ENCODE measurements at regions not wholly inside any gene's neighbourhood (a gene's known extent, or its start where the extent isn't known, plus 50 kb on each side); places are given as distances from the start of the nearest gene placed in this dataset.

- DNase-seq (ENCODE audit: low read depth): no peak
Observed at GRCh38 chr20:11247046-11248010, 573.5 kb upstream of the JAG1 start.

DNA sequence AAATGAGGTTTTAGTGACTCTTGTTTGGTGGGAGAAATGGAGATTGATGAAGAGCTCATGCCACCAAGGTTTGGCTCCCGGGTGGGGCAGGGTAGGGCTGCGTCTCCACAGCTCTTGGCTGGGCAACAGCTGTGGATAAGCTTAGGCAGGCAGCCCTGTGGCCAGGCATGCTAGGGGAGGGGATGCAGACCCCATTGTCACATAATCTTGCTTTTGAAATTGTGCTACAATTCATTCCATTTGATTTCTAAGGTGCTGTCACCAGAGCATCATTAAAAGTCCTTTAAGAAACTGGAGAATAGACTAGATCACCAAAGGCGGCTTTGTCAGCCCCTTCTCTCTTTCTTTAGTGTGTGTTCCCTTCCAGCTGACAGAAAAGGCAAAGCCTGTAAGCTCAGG, 574.2 kb upstream of the JAG1 start:
- DNase-seq (ENCODE audit: low read depth): no peak

DNA sequence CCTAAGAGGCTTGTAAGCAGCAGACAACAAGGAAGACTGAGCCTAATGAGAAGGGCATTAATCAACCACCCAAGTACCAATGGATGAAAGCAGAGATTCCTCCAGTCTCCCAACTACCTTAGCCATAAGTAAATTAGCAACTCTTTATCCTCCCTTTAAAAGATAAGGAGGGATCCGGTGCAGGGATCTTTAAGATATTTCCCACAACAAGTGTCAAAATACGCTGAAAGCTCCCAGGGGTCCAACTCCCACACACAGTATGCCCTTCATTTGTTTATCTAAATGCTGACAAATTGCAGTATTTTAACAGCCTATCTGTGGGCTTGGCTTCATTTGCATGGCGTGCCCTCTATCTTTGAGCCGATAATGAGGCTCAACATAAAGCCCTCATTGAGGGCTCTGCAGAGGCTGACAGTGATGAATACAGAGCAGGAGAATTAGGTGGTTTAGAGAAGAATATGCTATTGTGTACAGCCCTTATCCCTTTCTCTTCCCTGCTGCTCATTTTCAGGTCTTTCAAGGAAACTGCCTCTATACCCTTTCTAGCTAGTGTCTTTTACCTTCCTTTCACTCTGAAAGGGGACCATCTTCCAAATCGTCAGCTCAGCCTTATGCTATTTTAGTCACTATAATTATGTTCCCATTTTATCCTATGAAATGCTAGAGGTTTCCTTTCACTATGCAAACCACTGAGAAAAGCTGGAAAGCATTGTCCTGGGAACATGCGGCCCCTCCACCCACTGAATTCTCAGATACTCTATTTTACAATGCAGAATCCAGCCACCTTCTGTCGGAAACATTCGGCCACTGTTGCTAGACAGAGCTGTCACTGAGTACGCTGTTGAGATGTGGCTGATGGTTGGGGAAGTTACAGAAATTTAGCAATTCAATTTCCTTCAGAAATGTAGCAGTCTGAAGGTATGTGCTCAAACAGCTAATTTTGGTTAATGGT, 575.2 kb upstream of the JAG1 start:
- no peak for DNase-seq (ENCODE audit: low read depth)

GRCh38 chr20:11249683-11250082, 575.9 kb upstream of the JAG1 start:
- DNase-seq (ENCODE audit: low read depth): no peak

DNA sequence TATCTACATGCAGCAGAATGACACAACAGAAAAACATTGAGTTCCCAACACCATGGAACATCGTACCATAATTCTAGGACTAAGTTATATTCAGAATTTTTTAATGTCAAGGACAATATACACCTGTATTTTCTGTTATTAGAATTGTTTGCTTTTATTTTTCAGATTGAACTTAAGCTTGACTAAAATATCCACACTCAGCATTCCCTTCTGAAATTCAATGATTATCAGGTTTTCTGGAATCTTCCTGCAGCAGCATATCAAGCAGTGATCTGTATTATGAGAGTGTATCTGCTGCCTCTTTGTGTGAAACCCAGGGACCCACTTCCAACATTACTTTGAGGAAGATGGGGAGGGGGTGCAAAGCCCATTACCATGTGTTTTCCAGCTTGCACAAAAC, 578.6 kb upstream of the JAG1 start:
- DNase-seq (ENCODE audit: low read depth): no peak

- DNase-seq (ENCODE audit: low read depth): no peak
Observed at GRCh38 chr20:11255455-11255854, 581.7 kb upstream of the JAG1 start.

- no peak for DNase-seq (ENCODE audit: low read depth)
Observed at GRCh38 chr20:11255860-11256259, 582.1 kb upstream of the JAG1 start.

DNA sequence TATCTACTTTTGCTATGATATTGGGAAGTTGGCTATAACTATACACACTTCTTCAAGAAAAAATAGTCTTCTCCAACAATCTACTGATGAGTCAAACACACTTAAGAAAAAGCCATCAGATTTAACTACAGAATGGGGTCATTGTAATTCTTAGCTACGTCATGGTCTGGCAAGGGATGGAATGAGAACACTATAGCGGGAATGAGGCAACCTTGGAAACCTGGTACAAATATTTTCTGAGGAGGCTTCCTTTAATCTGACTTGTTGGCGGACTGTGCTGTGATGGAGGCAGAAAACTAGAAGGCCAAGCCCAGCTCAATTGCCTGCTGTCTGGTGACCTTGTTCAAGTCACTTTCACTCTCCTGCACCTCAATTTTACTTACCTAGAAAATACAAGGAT, 586.8 kb upstream of the JAG1 start:
- DNase-seq (ENCODE audit: low read depth): peak; percentile 42

DNA sequence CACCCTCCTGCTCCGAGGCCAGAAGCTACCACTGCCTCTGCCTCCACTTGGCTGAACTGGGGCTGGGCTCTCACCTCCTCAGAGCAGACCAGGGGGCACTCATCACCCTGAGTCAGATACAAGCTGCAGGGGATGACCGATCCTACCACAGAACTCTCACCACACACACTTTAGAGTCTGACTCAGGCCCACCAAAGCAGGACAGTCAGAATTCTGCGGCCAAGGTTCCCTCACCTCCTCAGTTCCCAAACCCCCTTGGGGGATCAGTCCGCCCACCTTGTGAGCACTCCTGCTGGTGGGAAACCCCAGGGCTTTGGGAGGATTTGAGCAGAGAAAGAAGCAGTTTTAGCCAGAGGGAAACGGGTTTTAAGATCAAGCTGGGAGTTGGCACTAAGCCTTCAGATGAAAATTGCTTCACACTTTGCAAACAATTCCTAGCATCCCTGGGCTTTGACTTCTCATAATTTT, 587.8 kb upstream of the JAG1 start:
- peak; percentile 97 for DNase-seq (ENCODE audit: low read depth)

DNA sequence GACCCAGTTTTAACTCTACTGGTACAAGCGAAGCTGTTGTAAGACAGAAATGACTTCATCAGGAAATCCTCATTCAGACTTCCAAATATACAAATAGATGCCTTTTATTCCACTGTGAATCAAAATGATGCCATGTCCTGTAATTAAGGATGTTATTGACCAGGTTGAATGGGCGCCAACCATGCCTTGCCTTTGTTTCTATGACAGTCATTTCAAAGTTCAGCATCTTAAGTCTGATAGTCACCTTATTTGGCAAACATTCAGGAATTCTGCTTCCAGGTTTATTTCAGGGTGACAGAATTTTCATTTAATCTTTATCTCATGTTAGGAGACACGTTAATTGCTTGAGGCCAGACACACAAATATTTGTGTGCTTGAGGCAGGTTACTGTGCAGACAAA, 592.8 kb upstream of the JAG1 start:
- peak; percentile 27 for DNase-seq (ENCODE audit: low read depth)

DNA sequence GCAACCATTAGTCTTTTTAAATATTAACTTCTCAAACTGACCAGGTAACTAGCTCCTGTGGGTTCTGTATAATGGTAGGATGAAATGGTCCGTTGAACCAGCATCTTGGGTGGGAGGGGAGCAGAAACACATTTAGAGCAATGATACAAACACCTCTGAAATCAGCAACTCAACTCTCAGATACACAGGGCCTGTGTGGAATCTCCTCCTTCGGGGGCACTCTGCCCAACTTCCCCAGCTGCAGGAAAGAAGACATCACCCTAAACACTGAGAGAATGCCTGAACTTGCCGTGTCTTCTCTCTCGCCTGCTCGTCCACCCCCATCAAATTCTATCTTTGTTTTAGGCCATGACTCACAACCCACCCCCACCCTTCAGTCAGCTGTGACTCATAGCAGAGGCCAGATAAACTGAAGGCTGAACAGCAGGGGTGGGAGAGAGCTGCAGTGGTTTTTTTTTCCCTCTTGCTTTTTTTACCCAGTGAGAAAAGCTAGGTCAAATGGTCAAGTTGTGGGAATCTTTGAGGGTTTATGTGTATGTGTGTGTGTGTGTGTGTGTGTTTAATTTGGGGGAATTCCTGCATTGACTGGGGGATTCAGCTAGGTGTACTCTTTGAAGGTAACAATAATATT, 593.4 kb upstream of the JAG1 start:
- peak; percentile 99 for DNase-seq (ENCODE audit: low read depth)

DNA sequence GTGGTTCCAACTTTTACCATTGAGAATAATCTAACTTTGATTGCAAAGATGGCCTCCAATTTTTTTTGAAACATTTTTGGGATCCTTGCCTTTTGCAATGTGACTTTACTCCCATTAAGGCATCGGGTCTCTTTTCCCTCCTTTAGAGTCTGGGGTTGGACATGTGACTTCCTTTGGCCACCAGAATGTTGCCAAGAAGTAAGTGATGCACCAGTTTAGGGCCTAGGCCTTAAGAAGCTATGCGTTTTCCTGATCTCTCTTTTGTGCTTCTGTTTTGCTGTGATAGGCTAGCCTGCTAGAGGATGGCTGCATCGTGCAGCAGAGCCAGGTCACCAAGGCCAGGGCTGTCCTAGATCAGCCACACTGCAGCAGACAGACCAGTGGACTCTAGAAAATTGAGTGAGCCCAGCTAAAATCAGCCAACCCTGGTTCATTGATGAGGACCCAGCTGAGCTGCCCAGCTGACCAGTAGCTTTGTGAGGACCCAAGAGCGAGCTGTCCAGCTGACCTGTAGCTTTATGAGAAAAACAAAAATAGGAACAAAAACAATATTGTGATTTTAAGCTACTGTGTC, 594.0 kb upstream of the JAG1 start:
- no peak for DNase-seq (ENCODE audit: low read depth)

- no peak for DNase-seq (ENCODE audit: low read depth)
Observed at GRCh38 chr20:11270566-11270965, 596.8 kb upstream of the JAG1 start.

DNA sequence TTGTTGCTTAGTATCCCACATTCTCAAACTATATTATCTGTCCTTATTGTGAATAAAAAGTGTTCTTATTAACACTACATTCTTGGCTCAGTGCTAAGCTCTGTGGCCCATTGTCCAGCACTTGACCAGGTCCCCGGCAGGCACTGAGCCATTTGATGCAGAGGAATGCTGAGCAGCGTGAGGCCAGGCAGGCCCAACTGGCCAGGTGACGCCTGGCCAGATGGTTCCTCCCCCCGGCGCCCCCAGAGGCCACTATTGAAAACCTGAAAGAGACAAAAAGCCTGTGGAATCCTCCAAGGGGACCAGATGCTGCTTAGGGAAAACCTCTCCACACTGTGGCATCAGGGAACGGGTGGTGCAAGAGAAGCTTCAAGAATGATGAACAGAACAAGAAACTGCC, 597.5 kb upstream of the JAG1 start:
- DNase-seq (ENCODE audit: low read depth): no peak

DNA sequence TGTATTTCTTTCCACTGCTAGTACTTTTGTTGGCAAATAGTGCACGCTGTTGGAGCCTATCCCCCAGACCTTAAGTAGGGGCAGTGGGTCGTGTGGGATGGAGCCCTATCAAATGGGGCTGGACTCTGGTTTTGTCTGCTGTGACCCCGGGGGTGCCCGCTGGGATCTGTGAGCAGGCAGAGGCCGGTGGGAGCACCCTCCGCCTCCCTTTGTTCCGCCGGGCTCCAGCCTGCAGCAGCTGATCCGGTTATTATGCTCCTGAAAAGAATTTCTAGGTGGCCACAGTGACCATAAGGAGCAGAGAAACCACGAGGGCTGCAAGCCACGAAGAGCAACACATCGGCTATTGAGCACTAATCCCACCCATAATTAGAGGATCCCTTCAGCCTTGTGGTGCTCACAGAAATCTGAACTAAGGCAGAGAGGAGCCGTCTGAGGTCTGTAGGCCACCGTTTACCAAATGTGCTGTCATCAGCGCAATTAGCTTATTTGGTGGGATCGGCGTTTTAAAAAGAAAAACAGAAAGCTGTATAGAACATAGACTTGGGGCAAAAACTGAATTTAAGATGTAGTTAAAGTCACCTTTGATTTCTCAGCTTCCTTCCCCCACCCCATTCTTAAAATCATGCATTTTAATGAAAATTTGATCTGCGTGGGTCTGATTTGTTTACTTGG, 598.3 kb upstream of the JAG1 start:
- no peak for DNase-seq (ENCODE audit: low read depth)

DNA sequence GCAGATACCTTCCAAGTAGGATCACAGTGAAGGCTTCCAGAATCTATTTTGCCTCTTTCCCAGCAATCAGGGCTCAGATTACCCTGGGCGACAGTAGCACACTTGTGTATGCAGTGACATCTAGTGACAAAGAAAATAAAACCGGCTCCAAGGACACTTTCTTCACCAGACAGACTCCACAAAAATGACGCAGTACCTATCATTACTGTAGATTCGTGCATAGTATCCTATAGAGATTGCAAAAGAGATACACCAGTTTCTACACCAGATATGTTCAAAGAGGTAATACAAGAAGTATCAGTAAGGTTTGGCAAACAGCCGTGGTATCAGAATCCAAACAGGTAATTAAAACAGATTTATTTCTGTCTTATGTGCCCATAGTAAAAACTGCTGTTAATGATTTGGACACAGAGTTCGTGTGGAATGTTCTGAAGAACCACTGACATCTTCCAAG, 600.4 kb upstream of the JAG1 start:
- DNase-seq (ENCODE audit: low read depth): peak; percentile 74

GRCh38 chr20:11275740-11276139, 601.9 kb upstream of the JAG1 start:
- no peak for DNase-seq (ENCODE audit: low read depth)

DNA sequence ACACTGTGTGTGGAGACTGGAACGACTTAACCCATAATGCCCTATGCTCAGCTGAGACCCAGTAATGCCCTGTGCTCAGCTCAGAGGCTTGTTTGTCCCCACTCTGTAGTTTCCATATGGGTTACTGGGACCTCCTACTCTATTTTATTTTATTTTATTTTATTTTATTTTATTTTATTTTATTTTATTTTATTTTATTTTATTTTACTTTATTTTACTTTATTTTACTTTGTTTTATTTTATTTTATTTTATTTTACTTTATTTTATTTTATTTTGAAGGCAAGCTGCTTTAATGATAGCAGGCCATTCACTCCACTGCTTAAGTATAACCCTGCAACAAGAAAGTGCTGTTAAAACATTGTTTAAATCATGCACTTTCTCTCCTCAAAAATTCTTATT, 603.4 kb upstream of the JAG1 start:
- no peak for DNase-seq (ENCODE audit: low read depth)

- DNase-seq (ENCODE audit: low read depth): no peak
Observed at GRCh38 chr20:11277858-11278257, 604.1 kb upstream of the JAG1 start.

- DNase-seq (ENCODE audit: low read depth): no peak
Observed at GRCh38 chr20:11278461-11278860, 604.7 kb upstream of the JAG1 start.

DNA sequence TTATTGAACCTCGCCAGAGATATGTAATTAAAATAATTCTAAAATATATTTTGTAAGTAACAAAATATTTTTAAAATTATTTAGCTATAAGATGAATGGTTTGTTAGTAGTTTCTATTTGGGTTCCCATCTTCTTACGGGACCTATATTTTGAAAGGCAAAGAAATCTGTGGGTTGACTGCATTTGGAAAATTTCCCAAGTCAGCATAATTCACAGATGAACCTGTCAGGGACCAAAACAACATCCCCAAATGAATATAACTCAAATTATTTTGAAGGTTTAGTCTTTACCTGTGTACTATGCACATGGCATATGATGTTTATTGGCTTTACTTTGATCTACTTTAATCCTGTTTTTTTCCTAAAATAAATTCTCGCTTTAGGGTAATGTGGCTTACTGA, 607.4 kb upstream of the JAG1 start:
- no peak for DNase-seq (ENCODE audit: low read depth)

All from RPMI7951 (cell line).